Lung (tissue), 11 donors: ENCODE measurements at regions not wholly inside any gene's neighbourhood (a gene's known extent, or its start where the extent isn't known, plus 50 kb on each side); places are given as distances from the start of the nearest gene placed in this dataset.
"Not testable (repeated sequence)": the region's sequence is repeated elsewhere in the genome, so short reads cannot be mapped to it uniquely, and the experiment has no call there.

Experiments
- ATAC-seq: fragments of 200-7000 bp; cut with Tn5 transposase; one replicate; pipeline ENCODE4 v1.9.1; 2020; ENCODE audit warnings: moderate number of reproducible peaks; ENCODE audit not compliant: insufficient read depth, low FRiP score
- DNase-seq, 3 donors: peaks; one replicate each; pipeline ENCODE4 v3.0.0-alpha.2; 2013 to 2017
- H3K27ac ChIP-seq, 2 donors: one replicate each; pipeline ENCODE4 v1.5.1; 2013; ENCODE audit warnings: mild to moderate bottlenecking in 2 of 2, moderate library complexity in 2 of 2, control low read depth in 1 of 2, inconsistent platforms in 1 of 2, low read depth in 1 of 2, low read length in 1 of 2
- H3K27me3 ChIP-seq, 3 donors: one replicate each; pipeline ENCODE4 v1.5.1; 2013; ENCODE audit warnings: low read length in 2 of 3; ENCODE audit not compliant: control insufficient read depth in 3 of 3, insufficient read depth in 3 of 3
- H3K36me3 ChIP-seq, 4 donors: one replicate each; pipeline ENCODE4 v1.5.1; 2013; ENCODE audit warnings: low read length in 4 of 4, mild to moderate bottlenecking in 1 of 4, moderate library complexity in 1 of 4; ENCODE audit not compliant: control insufficient read depth in 4 of 4, insufficient read depth in 4 of 4
- H3K4me1 ChIP-seq, 5 donors: one replicate each; pipeline ENCODE4 v1.5.1; 2013; ENCODE audit warnings: low read length in 5 of 5, mild to moderate bottlenecking in 2 of 5, moderate library complexity in 1 of 5; ENCODE audit not compliant: control insufficient read depth in 5 of 5, insufficient read depth in 5 of 5
- H3K4me3 ChIP-seq: one replicate; pipeline ENCODE4 v1.5.1; 2013; ENCODE audit warnings: mild to moderate bottlenecking, control low read depth, moderate library complexity
- H3K9ac ChIP-seq, 2 donors: one replicate each; pipeline ENCODE4 v1.5.1; 2013; ENCODE audit warnings: low read length in 2 of 2, control low read depth in 1 of 2; ENCODE audit not compliant: insufficient read depth in 1 of 2
- H3K9me3 ChIP-seq, 4 donors: one replicate each; pipeline ENCODE4 v1.5.1; 2013; ENCODE audit warnings: low read length in 3 of 4, mild to moderate bottlenecking in 1 of 4, moderate library complexity in 1 of 4; ENCODE audit not compliant: control insufficient read depth in 4 of 4, insufficient read depth in 3 of 4
- CTCF ChIP-seq: IDR thresholded peaks from 2 replicates; pipeline ENCODE4 v1.5.1; 2012; ENCODE audit warnings: mild to moderate bottlenecking; ENCODE audit errors: control extremely low read depth, extremely low read depth
- whole genome bisulfite sequencing, 2 donors: extraction: QIAGEN DNeasy Blood & Tissue Kit; methylation state at CpG; one replicate each; pipeline ENCODE4 v1.1.7; 2013; 5-methylcytosine and 5-hydroxymethylcytosine counted together
- donor health status: control.
- donor health status: control.
- donor health status: Bipolar disorder and iron deficiency.
- donor health status: healthy.
- donor health status: DM: yes; HTN: yes; CAD: no.

- DNase-seq (no peak), ATAC-seq (no peak)
- 90 to 93% methylated on average over 4 of the region's 4 CpGs for WGBS, 2 donors
- H3K27me3 ChIP-seq, result no peaks in the 10 kb centered on the region
- no peak overlapping the region for H3K9ac ChIP-seq
- H3K36me3 ChIP-seq, result no peaks in the 10 kb centered on the region
- H3K27ac ChIP-seq, result no peak overlapping the region
- H3K4me3 ChIP-seq, result no peak overlapping the region
- no peaks in the 10 kb centered on the region for H3K4me1 ChIP-seq
- TF ChIP-seq CTCF, result no peak
- peaks cover 0 to 8% (median 0%) of the 10 kb centered on the region in 4 donors for H3K9me3 ChIP-seq
Observed at GRCh38 chr12:30546121-30546520, 149.5 kb downstream of the IPO8 start.

GRCh38 chr12:30544704-30545103 is 151.0 kb downstream of the IPO8 start:
- H3K9me3 ChIP-seq, ATAC-seq, H3K27ac ChIP-seq, H3K4me1 ChIP-seq, H3K4me3 ChIP-seq, H3K9ac ChIP-seq, DNase-seq, H3K27me3 ChIP-seq, H3K36me3 ChIP-seq: not testable (repeated sequence)
- WGBS, 2 donors, result 94 to 96% methylated on average over 3 of the region's 3 CpGs

- Histone ChIP-seq H3K27ac (no peak overlapping the region), H3K4me3 (no peak overlapping the region), H3K4me1 (peaks cover 0 to 5% (median 0%) of the 10 kb centered on the region in 5 donors), H3K36me3 (no peaks in the 10 kb centered on the region), H3K27me3 (no peaks in the 10 kb centered on the region), H3K9ac (no peak overlapping the region), H3K9me3 (no peaks in the 10 kb centered on the region)
- TF ChIP-seq CTCF, result no peak
- DNase-seq (no peak), ATAC-seq (no peak)
- WGBS, 2 donors, result 86 to 90% methylated on average over 2 of the region's 2 CpGs
Observed at GRCh38 chr12:30537228-30537627, 158.4 kb downstream of the IPO8 start.

GRCh38 chr12:30533558-30534265 is 162.0 kb downstream of the IPO8 start:
- H3K9me3 ChIP-seq, result no peaks in the 10 kb centered on the region
- H3K36me3 ChIP-seq, result no peaks in the 10 kb centered on the region
- peaks cover 0 to 5% (median 0%) of the 10 kb centered on the region in 5 donors for H3K4me1 ChIP-seq
- ATAC-seq (no peak), DNase-seq (no peak)
- TF ChIP-seq CTCF, result no peak
- H3K9ac ChIP-seq, result no peak overlapping the region
- WGBS, 2 donors, result 72 to 84% methylated on average over 5 of the region's 5 CpGs
- H3K27me3 ChIP-seq, result no peaks in the 10 kb centered on the region
- H3K4me3 ChIP-seq, result no peak overlapping the region
- H3K27ac ChIP-seq, result no peak overlapping the region
